Spleen (tissue), 7 donors: ENCODE measurements at regions not wholly inside any gene's neighbourhood (a gene's known extent, or its start where the extent isn't known, plus 50 kb on each side); places are given as distances from the start of the nearest gene placed in this dataset.

Experiments used
- CTCF ChIP-seq, 11 experiments: fragments of 200-600 bp in 7 of 11; fragments of 450-650 bp in 4 of 11; sonication (generic) in 4 of 11; IDR thresholded peaks in 8 of 11; conservative IDR thresholded peaks in 3 of 11; 1 replicate in 7 of 11; 2 replicates in 4 of 11; pipeline versions ENCODE4 v1.4.0 to v1.8.0; 2016 to 2021; ENCODE audit warnings: antibody characterized with exemption in 11 of 11, inconsistent platforms in 4 of 11, mild to moderate bottlenecking in 1 of 11
- POLR2A ChIP-seq, 3 donors: fragments of 450-650 bp; IDR thresholded peaks; one replicate each; pipeline ENCODE4 v1.5.1; 2017; ENCODE audit warnings: antibody characterized with exemption in 3 of 3, mild to moderate bottlenecking in 1 of 3
- donor health status: DM: no; HTN: no; CAD: no; lungs with moderate emphysema.
- donor health status: DM: no; HTN: no; CAD: no.
- donor health status: DM: no; HTN: no; CAD: no.

GRCh38 chr15:58244536-58244935, 106.4 kb downstream of the AQP9 start:
- TF ChIP-seq CTCF (IDR thresholded peaks at IDR 0.05 in 8 of 11, conservative IDR thresholded peaks at IDR 0.05 in 3 of 11) (no peak), POLR2A (IDR thresholded peaks at IDR 0.05) (no peak)
